DOHH2 (cell line): ENCODE measurements at regions not wholly inside any gene's neighbourhood (a gene's known extent, or its start where the extent isn't known, plus 50 kb on each side); places are given as distances from the start of the nearest gene placed in this dataset.

Experiments
- CTCF ChIP-seq: fragments of 200-600 bp; sonication (generic); IDR thresholded peaks from one replicate; pipeline ENCODE4 v1.5.1; 2014; ENCODE audit warnings: antibody characterized with exemption, mild to moderate bottlenecking, low read depth, low read length; ENCODE audit not compliant: poor library complexity, severe bottlenecking
- EZH2phosphoT487 ChIP-seq: fragments of 200-600 bp; sonication (generic); IDR thresholded peaks from 2 replicates; pipeline ENCODE4 v1.6.1; 2017; ENCODE audit warnings: borderline replicate concordance, mild to moderate bottlenecking, antibody characterized with exemption, low read length, moderate library complexity, mixed read lengths

- TF ChIP-seq CTCF, result no peak
- TF ChIP-seq EZH2phosphoT487, result no peak
These were observed 668.3 kb downstream of the IPMK start for GRCh38 chr10:57599440-57599839.
